Suprapubic skin (tissue), 3 donors: ENCODE measurements at regions not wholly inside any gene's neighbourhood (a gene's known extent, or its start where the extent isn't known, plus 50 kb on each side); places are given as distances from the start of the nearest gene placed in this dataset.

Source experiments
- POLR2A ChIP-seq, 2 donors: fragments of 450-650 bp; IDR thresholded peaks; one replicate each; pipeline ENCODE4 v1.6.1; 2017; ENCODE audit warnings: antibody characterized with exemption in 2 of 2, mild to moderate bottlenecking in 2 of 2, moderate library complexity in 2 of 2
- TF ChIP-seq, protein P1 (sequence below), 2 donors: fragments of 200-600 bp in 1 of 2; fragments of 450-650 bp in 1 of 2; sonication (generic) in 1 of 2; IDR thresholded peaks; one replicate each; pipeline ENCODE4 v1.5.1; 2016 to 2019; ENCODE audit warnings: antibody characterized with exemption in 2 of 2, mild to moderate bottlenecking in 1 of 2, moderate library complexity in 1 of 2

DNA sequence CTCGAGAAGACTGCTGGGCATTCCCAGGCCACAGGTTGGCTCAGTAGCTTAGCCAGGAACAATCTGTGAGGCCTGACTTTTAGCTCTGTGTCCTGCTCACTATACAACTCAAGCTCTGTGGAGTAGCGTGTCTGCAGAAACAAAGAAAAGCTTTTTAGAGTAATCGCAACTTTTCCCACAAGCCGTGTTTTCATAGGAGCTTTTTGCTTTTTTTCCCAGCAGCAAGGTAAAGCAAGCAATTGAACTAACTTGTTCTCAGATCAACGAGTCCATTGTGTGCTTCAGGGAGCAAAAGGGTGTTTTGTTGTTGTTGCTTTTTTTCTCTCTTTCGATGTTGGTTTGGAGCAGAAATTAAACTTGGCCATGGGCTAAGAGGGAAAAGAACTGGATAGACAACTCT lies 97.3 kb upstream of the BCL2L14 start:
- TF ChIP-seq, protein P1, sequence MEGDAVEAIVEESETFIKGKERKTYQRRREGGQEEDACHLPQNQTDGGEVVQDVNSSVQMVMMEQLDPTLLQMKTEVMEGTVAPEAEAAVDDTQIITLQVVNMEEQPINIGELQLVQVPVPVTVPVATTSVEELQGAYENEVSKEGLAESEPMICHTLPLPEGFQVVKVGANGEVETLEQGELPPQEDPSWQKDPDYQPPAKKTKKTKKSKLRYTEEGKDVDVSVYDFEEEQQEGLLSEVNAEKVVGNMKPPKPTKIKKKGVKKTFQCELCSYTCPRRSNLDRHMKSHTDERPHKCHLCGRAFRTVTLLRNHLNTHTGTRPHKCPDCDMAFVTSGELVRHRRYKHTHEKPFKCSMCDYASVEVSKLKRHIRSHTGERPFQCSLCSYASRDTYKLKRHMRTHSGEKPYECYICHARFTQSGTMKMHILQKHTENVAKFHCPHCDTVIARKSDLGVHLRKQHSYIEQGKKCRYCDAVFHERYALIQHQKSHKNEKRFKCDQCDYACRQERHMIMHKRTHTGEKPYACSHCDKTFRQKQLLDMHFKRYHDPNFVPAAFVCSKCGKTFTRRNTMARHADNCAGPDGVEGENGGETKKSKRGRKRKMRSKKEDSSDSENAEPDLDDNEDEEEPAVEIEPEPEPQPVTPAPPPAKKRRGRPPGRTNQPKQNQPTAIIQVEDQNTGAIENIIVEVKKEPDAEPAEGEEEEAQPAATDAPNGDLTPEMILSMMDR (IDR thresholded peaks at IDR 0.05): no peak
- no peak for TF ChIP-seq POLR2A (IDR thresholded peaks at IDR 0.05)
